H9 (cell line): ENCODE measurements at regions not wholly inside any gene's neighbourhood (a gene's known extent, or its start where the extent isn't known, plus 50 kb on each side); places are given as distances from the start of the nearest gene placed in this dataset.

ENCODE experiments used
- DNase-seq: peaks from one replicate; pipeline ENCODE4 v3.0.0-alpha.2; 2017
- H2AFZ ChIP-seq: one replicate; pipeline ENCODE4 v1.6.1; 2013; ENCODE audit warnings: mild to moderate bottlenecking, low read length, control low read depth, moderate library complexity
- H2AK5ac ChIP-seq: 2 replicates; pipeline ENCODE4 v1.6.1; 2013; ENCODE audit warnings: low read length, control low read depth, mixed read lengths; ENCODE audit not compliant: insufficient read length
- H2BK120ac ChIP-seq: one replicate; pipeline ENCODE4 v1.6.1; 2013; ENCODE audit warnings: low read depth, mild to moderate bottlenecking, low read length, control low read depth, inconsistent platforms; ENCODE audit not compliant: poor library complexity, severe bottlenecking
- H2BK12ac ChIP-seq: 2 replicates; pipeline ENCODE4 v1.6.1; 2013; ENCODE audit warnings: low read length, control low read depth, mixed read lengths, low read depth; ENCODE audit not compliant: insufficient read length
- H2BK15ac ChIP-seq: 2 replicates; pipeline ENCODE4 v1.6.1; 2013; ENCODE audit warnings: low read depth, low read length, control low read depth
- H2BK20ac ChIP-seq: one replicate; pipeline ENCODE4 v1.6.1; 2013; ENCODE audit warnings: low read depth, mild to moderate bottlenecking, low read length, control low read depth, inconsistent platforms; ENCODE audit not compliant: poor library complexity, severe bottlenecking
- H2BK5ac ChIP-seq: 2 replicates; pipeline ENCODE4 v1.6.1; 2013; ENCODE audit warnings: low read length, control low read depth, mixed read lengths; ENCODE audit not compliant: insufficient read length
- H3K14ac ChIP-seq: 2 replicates; pipeline ENCODE4 v1.6.1; 2013; ENCODE audit warnings: low read length, control low read depth; ENCODE audit not compliant: insufficient read depth
- H3K18ac ChIP-seq: 2 replicates; pipeline ENCODE4 v1.6.1; 2013; ENCODE audit warnings: low read depth, mild to moderate bottlenecking, mixed read lengths, low read length, control low read depth; ENCODE audit not compliant: insufficient read length
- H3K23ac ChIP-seq: 2 replicates; pipeline ENCODE4 v1.6.1; 2013; ENCODE audit warnings: low read length, control low read depth, mixed read lengths, low read depth; ENCODE audit not compliant: insufficient read length
- H3K23me2 ChIP-seq: 2 replicates; pipeline ENCODE4 v1.6.1; 2013; ENCODE audit warnings: low read depth, mild to moderate bottlenecking, mixed read lengths, low read length, control low read depth; ENCODE audit not compliant: insufficient read length, poor library complexity, severe bottlenecking
- H3K27ac ChIP-seq: 2 replicates; pipeline ENCODE4 v1.5.1; 2013; ENCODE audit warnings: low read length, control low read depth, mixed read lengths, low read depth; ENCODE audit not compliant: insufficient read length
- H3K27me3 ChIP-seq: 2 replicates; pipeline ENCODE4 v1.6.1; 2013; ENCODE audit warnings: low read length, control low read depth, inconsistent platforms; ENCODE audit not compliant: insufficient read depth
- H3K4ac ChIP-seq: 2 replicates; pipeline ENCODE4 v1.6.1; 2013; ENCODE audit warnings: low read depth, mild to moderate bottlenecking, control low read depth, inconsistent platforms, low read length, moderate library complexity
- H3K4me1 ChIP-seq: 2 replicates; pipeline ENCODE4 v1.6.1; 2013; ENCODE audit warnings: low read length, control low read depth, inconsistent platforms; ENCODE audit not compliant: insufficient read depth
- H3K4me2 ChIP-seq: 2 replicates; pipeline ENCODE4 v1.6.1; 2013; ENCODE audit warnings: low read length, control low read depth, mixed read lengths; ENCODE audit not compliant: insufficient read length, insufficient read depth
- H3K56ac ChIP-seq: 2 replicates; pipeline ENCODE4 v1.6.1; 2013; ENCODE audit warnings: low read depth, mild to moderate bottlenecking, mixed read lengths, low read length, control low read depth; ENCODE audit not compliant: insufficient read length
- H3K79me1 ChIP-seq: 2 replicates; pipeline ENCODE4 v1.6.1; 2013; ENCODE audit warnings: low read depth, mild to moderate bottlenecking, moderate library complexity, low read length, control low read depth, inconsistent platforms; ENCODE audit not compliant: insufficient read depth, poor library complexity, severe bottlenecking
- H3K79me2 ChIP-seq: 2 replicates; pipeline ENCODE4 v1.6.1; 2013; ENCODE audit warnings: low read length, control low read depth, inconsistent platforms; ENCODE audit not compliant: insufficient read depth
- H3K9ac ChIP-seq: 2 replicates; pipeline ENCODE4 v1.6.1; 2013; ENCODE audit warnings: low read length, control low read depth, mixed read lengths; ENCODE audit not compliant: insufficient read length; ENCODE audit errors: extremely low read depth
- H3K9me3 ChIP-seq: one replicate; pipeline ENCODE4 v1.6.1; 2013; ENCODE audit warnings: low read depth, low read length, inconsistent platforms; ENCODE audit not compliant: control insufficient read depth
- H3T11ph ChIP-seq: one replicate; pipeline ENCODE4 v1.6.1; 2013; ENCODE audit warnings: mild to moderate bottlenecking, low read length, control low read depth, inconsistent platforms
- H4K20me1 ChIP-seq: one replicate; pipeline ENCODE4 v1.6.1; 2013; ENCODE audit not compliant: control insufficient read depth, insufficient read length, insufficient read depth
- H4K5ac ChIP-seq: 2 replicates; pipeline ENCODE4 v1.6.1; 2013; ENCODE audit warnings: low read depth, mild to moderate bottlenecking, mixed read lengths, low read length, control low read depth; ENCODE audit not compliant: insufficient read length
- H4K8ac ChIP-seq: replicated peaks from 2 replicates; pipeline ENCODE4 v1.6.1; 2013; ENCODE audit warnings: low read length, control low read depth, mixed read lengths, low read depth; ENCODE audit not compliant: insufficient read length
- H4K91ac ChIP-seq: 2 replicates; pipeline ENCODE4 v1.6.1; 2013; ENCODE audit warnings: low read depth, mild to moderate bottlenecking, moderate library complexity, mixed read lengths, low read length, control low read depth; ENCODE audit not compliant: insufficient read length
- H3K27ac Mint-ChIP-seq, 3 experiments: 2 replicates in 2 of 3; 3 replicates in 1 of 3; pipeline ENCODE4 v1.8.0; 2020 to 2021; ENCODE audit warnings: mixed read lengths in 3 of 3, mild to moderate bottlenecking in 1 of 3, moderate library complexity in 1 of 3
- H3K27me3 Mint-ChIP-seq: 2 replicates; pipeline ENCODE4 v1.8.0; 2021; ENCODE audit warnings: low read depth, mild to moderate bottlenecking, moderate library complexity, mixed read lengths
- H3K36me3 Mint-ChIP-seq, 3 experiments: 2 replicates in 2 of 3; 3 replicates in 1 of 3; pipeline ENCODE4 v1.8.0; 2020 to 2021; ENCODE audit warnings: low read depth in 3 of 3, mixed read lengths in 3 of 3; ENCODE audit not compliant: insufficient read depth in 1 of 3
- H3K4me1 Mint-ChIP-seq, 2 experiments: 2 replicates each; pipeline ENCODE4 v1.8.0; 2020; ENCODE audit warnings: mixed read lengths in 2 of 2
- H3K4me3 Mint-ChIP-seq, 2 experiments: 2 replicates in 1 of 2; 3 replicates in 1 of 2; pipeline ENCODE4 v1.8.0; 2020 to 2021; ENCODE audit warnings: mild to moderate bottlenecking in 2 of 2, mixed read lengths in 2 of 2, moderate library complexity in 1 of 2
- H3K9me3 Mint-ChIP-seq, 2 experiments: 2 replicates in 1 of 2; 3 replicates in 1 of 2; pipeline ENCODE4 v1.8.0; 2020; ENCODE audit warnings: mild to moderate bottlenecking in 2 of 2, mixed read lengths in 2 of 2, moderate library complexity in 1 of 2
- CTCF ChIP-seq: fragments of 200-600 bp; sonication (generic); conservative IDR thresholded peaks from 3 replicates; pipeline ENCODE4 v1.8.0; 2021; ENCODE audit warnings: antibody characterized with exemption, mild to moderate bottlenecking
- WGBS: extraction: QIAGEN DNeasy Blood & Tissue Kit; methylation state at CpG from one replicate; pipeline ENCODE4 v1.1.7; 2013; ENCODE audit warnings: missing lambda C conversion rate, low lambda C conversion rate, mixed read lengths; ENCODE audit not compliant: insufficient read length; ENCODE audit errors: extremely low coverage; 5-methylcytosine and 5-hydroxymethylcytosine counted together

GRCh38 chr6:113182370-113183141 is 674.6 kb upstream of the MARCKS start:
- Histone ChIP-seq H3K18ac (no peak overlapping the region), H3K9ac (no peak overlapping the region), H3T11ph (no peak overlapping the region), H2BK15ac (no peak overlapping the region), H4K5ac (no peak overlapping the region), H3K4me1 (no peaks in the 10 kb centered on the region), H4K20me1 (no peaks in the 10 kb centered on the region), H3K23ac (no peak overlapping the region), H2AFZ (no peak overlapping the region), H4K8ac (no peak overlapping the region), H3K4ac (no peak overlapping the region), H3K9me3 (no peaks in the 10 kb centered on the region), H3K27ac (no peak overlapping the region), H2BK20ac (no peak overlapping the region), H3K27me3 (no peaks in the 10 kb centered on the region), H3K79me2 (no peaks in the 10 kb centered on the region), H3K23me2 (no peaks in the 10 kb centered on the region), H3K79me1 (no peaks in the 10 kb centered on the region), H2BK120ac (no peak overlapping the region), H3K4me2 (no peak overlapping the region), H2BK12ac (no peak overlapping the region), H2AK5ac (no peak overlapping the region), H2BK5ac (no peak overlapping the region), H3K14ac (no peak overlapping the region), H3K56ac (no peak overlapping the region), H4K91ac (no peak overlapping the region)
- Mint-ChIP-seq H3K27me3 (no peaks in the 10 kb centered on the region), H3K9me3 (no peaks in the 10 kb centered on the region), H3K27ac (no peak overlapping the region), H3K4me1 (peaks cover 0 to 5% of the 10 kb centered on the region in 2 experiments; a peak in 2 of 4 replicates), H3K4me3 (no peak overlapping the region), H3K36me3 (no peaks in the 10 kb centered on the region)
- WGBS, result no CpG with 5 or more reads among the region's 3 CpGs
- no peak for DNase-seq
- TF ChIP-seq CTCF, result no peak
